ENCODE measurements at regions not wholly inside any gene's neighbourhood (a gene's known extent, or its start where the extent isn't known, plus 50 kb on each side); places are given as distances from the start of the nearest gene placed in this dataset.

DNA sequence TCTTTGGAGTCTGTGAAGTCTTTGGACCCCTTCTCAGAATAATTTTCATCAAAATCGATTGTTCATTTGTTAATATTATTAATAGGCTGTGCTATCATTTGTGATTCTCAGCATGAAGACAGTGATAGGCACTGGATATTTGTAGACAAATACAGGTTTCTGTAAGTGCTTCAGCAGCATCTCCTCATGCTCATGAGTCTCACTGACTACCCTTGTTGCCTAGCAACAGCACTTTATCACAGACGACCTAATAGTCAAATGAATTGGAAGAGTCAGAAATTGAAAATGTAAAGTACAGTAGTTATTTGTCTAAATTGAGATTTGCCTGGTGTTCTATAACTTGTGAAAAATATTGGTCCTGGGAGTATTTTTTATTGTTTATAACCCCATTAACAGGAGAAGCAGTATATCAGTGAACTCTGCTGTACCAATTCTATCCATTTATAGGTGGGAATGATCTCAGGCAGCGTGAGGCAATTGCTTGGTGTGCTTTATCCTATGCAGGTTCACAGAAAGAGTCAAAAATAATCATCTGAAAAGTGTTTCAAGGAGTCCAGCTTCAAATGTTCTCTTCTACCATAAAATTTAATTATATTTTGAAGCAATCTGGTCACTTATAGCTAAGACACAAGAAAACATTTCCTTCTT lies 684.6 kb downstream of the RFPL4B start:
- TF ChIP-seq POLR2A (IDR thresholded peaks at IDR 0.05; ENCODE audit: low read depth, low read length), result no peak
- no peak for DNase-seq (ENCODE audit: insufficient read length, low spot score)
- no peak for FAIRE-seq

- no peak for DNase-seq (ENCODE audit: insufficient read length, low spot score)
- no peak for FAIRE-seq
- no peak for TF ChIP-seq POLR2A (IDR thresholded peaks at IDR 0.05; ENCODE audit: low read depth, low read length)
Observed at GRCh38 chr6:113039005-113039404, 691.9 kb downstream of the RFPL4B start.

- FAIRE-seq (no peak), DNase-seq (ENCODE audit: insufficient read length, low spot score) (no peak)
- TF ChIP-seq POLR2A (IDR thresholded peaks at IDR 0.05; ENCODE audit: low read depth, low read length), result no peak
Observed at GRCh38 chr6:113047148-113047547, 700.0 kb downstream of the RFPL4B start.

- DNase-seq (ENCODE audit: insufficient read length, low spot score), result no peak
- no peak for TF ChIP-seq POLR2A (IDR thresholded peaks at IDR 0.05; ENCODE audit: low read depth, low read length)
- FAIRE-seq, result no peak
Observed at GRCh38 chr6:113047932-113048331, 700.8 kb downstream of the RFPL4B start.

DNA sequence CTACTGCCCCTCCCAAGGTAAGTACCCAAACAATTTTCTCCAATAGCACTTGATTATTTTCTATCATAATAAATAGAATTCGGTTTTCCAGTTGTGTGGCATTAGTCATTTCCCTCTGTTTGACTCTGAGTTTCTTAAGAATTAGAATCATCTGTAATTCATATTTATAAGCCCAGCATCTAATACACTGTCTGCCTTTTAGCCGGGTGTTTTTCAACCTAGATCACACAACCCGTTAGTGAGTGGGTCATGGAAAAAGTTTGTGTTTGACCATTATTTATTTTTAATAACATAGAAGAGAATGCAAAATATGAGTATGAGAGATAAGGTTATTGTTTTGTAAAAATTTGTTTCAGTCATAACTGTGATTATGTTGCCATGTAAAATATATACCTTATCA lies 701.6 kb downstream of the RFPL4B start:
- TF ChIP-seq POLR2A (IDR thresholded peaks at IDR 0.05; ENCODE audit: low read depth, low read length), result no peak
- DNase-seq (ENCODE audit: insufficient read length, low spot score) (no peak), FAIRE-seq (no peak)

DNA sequence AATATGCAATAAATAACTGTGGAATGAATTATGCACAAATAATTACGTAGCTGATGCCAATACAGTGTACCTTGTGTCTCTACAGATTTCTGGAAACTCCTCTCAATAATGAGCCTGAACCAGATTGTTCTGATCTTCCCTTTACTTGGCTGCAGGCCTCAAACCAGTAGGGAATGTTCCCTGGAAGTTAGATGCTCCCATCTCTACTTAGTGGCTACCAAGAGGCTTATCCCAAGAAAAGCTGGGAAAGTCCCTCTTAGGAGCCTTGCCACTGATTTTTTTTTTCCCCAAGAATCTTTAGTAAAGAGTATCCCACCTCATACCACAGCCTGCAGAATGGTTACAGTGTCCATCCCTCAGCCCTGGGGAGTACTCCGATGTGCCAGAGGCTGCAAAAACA lies 702.1 kb downstream of the RFPL4B start:
- FAIRE-seq (no peak), DNase-seq (ENCODE audit: insufficient read length, low spot score) (no peak)
- no peak for TF ChIP-seq POLR2A (IDR thresholded peaks at IDR 0.05; ENCODE audit: low read depth, low read length)

DNA sequence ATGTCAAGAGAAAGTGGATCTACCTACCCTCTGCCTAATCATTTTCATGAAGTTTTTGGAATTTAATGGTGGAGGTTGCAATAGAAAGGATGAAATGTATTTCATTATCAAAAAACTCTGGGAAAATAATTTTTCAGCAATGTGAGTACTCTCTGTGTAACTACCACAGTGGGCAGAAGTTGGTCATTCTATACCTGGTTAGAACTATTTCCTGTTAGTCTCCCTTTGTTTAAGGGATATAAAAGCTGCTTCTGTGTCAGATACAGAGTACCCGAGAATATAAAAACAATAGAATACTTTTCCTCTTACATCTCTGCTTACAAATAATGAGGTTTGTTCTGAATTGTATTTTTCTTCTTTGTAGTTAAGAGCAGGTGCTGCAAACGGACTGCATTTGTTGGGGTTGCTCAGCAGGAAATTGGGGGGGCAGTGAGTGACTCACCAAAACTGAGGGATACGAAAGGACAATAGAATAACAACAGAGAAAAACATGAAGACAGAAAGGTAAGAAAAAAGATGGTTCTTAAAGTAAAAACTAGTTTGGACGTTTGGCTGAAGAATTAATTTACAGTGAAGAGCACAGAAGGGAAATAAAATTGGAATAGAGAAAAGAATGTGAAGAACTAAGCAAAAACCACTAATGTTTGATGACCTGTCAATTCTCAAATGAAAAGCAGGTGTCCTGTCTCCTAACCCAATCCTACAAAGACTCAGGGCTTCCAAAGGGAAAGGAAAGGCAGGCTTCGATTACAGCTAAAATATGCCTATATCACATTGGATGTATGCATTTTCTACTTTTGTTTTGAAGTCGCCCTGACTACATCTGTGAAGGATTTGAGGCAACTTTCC lies 703.1 kb downstream of the RFPL4B start:
- no peak for FAIRE-seq
- TF ChIP-seq POLR2A (IDR thresholded peaks at IDR 0.05; ENCODE audit: low read depth, low read length), result no peak
- no peak for DNase-seq (ENCODE audit: insufficient read length, low spot score)

DNA sequence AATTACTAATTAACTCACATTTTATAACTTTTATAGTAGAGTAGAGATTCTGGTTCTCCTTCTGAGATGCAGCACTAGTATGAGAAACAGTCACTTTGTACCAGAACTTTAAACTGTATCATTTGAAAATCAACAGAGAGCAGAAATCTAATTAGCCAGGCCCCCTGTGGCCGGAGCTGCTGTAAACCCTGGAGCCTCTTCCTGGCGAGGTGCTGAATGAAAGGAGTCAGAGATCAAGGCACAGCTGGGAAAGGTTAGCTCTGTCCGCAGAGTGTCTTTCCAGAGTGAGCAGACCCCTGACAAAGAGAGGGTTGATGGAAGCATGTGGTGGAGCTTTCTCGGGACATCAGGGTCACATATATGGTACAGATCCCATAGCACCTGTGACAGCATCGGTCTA lies 703.8 kb downstream of the RFPL4B start:
- no peak for TF ChIP-seq POLR2A (IDR thresholded peaks at IDR 0.05; ENCODE audit: low read depth, low read length)
- no peak for FAIRE-seq
- DNase-seq (ENCODE audit: insufficient read length, low spot score), result no peak

- DNase-seq (ENCODE audit: insufficient read length, low spot score) (no peak), FAIRE-seq (no peak)
- no peak for TF ChIP-seq POLR2A (IDR thresholded peaks at IDR 0.05; ENCODE audit: low read depth, low read length)
Observed at GRCh38 chr6:113052506-113052905, 705.4 kb downstream of the RFPL4B start.

GRCh38 chr6:113055061-113055460 lies 707.9 kb downstream of the RFPL4B start:
- FAIRE-seq (no peak), DNase-seq (ENCODE audit: insufficient read length, low spot score) (no peak)
- no peak for TF ChIP-seq POLR2A (IDR thresholded peaks at IDR 0.05; ENCODE audit: low read depth, low read length)

GRCh38 chr6:113055998-113056397 lies 708.9 kb downstream of the RFPL4B start:
- TF ChIP-seq POLR2A (IDR thresholded peaks at IDR 0.05; ENCODE audit: low read depth, low read length), result no peak
- FAIRE-seq (no peak), DNase-seq (ENCODE audit: insufficient read length, low spot score) (no peak)

DNA sequence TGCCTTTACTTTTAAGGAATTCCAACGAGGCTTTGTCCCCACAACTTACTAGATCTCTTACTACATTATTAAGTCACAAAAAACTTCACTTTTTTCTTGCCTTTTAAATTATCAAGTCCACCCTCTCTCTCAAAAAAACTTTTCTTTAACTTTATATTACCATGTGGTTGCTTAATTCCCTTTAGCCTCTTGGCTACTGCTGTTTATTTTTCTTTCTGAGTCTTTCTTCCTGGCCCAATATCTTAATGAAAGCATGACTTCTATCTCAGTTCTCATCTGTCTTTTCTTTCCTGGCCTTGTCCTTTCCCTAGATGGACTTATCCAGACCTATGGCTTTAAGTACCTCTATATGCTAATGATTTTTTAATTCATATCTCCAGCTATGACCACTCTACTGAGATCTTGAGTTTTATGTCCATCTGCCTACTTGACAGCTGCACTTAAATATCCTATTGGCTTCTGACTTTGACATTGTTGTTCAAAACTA lies 710.5 kb downstream of the RFPL4B start:
- FAIRE-seq (no peak), DNase-seq (ENCODE audit: insufficient read length, low spot score) (no peak)
- no peak for TF ChIP-seq POLR2A (IDR thresholded peaks at IDR 0.05; ENCODE audit: low read depth, low read length)

- DNase-seq (ENCODE audit: insufficient read length, low spot score) (no peak), FAIRE-seq (no peak)
- no peak for TF ChIP-seq POLR2A (IDR thresholded peaks at IDR 0.05; ENCODE audit: low read depth, low read length)
Observed at GRCh38 chr6:113060664-113061063, 713.5 kb downstream of the RFPL4B start.

DNA sequence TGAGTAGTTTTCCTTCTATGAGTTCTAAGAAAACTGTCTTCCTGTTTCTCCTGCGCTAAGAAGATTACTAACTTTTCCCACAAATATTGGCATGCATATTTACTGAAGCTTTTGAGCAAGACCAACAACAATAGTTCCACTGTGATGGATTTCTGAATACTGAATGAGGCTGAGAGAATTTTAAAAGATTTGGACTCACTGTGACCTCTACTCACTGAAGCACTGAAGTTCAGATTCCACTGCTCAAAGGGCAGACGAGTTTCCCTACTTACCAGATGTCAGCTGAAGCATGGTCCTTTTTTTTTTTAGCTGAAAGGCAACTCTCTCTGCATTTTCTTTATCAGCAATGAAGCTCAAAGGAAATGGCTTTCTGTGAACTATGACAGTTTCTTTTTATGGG lies 718.5 kb downstream of the RFPL4B start:
- FAIRE-seq (peak; percentile 71), DNase-seq (ENCODE audit: insufficient read length, low spot score) (no peak)
- no peak for TF ChIP-seq POLR2A (IDR thresholded peaks at IDR 0.05; ENCODE audit: low read depth, low read length)
